Stimulated activated memory B cell treated with anti-CD40 and anti-IgM and Interleukin-4, amounts not matched to agents 10 μg/mL and 1 μg/mL and 100 μg/mL, for 72 hours (primary cell): ENCODE measurements at regions not wholly inside any gene's neighbourhood (a gene's known extent, or its start where the extent isn't known, plus 50 kb on each side); places are given as distances from the start of the nearest gene placed in this dataset.

Experiments used
- ATAC-seq: fragments of 150-1000 bp; cut with Tn5 transposase; 2 replicates; pipeline ENCODE4 v1.10.0; 2021
- H3K27ac Mint-ChIP-seq: one replicate; pipeline ENCODE4 v1.8.0; 2022; ENCODE audit warnings: mild to moderate bottlenecking, mixed read lengths
- H3K27me3 Mint-ChIP-seq: one replicate; pipeline ENCODE4 v1.8.0; 2022; ENCODE audit warnings: mixed read lengths
- H3K36me3 Mint-ChIP-seq: one replicate; pipeline ENCODE4 v1.8.0; 2022; ENCODE audit warnings: mixed read lengths
- H3K4me1 Mint-ChIP-seq: one replicate; pipeline ENCODE4 v1.8.0; 2022; ENCODE audit warnings: mixed read lengths
- H3K4me3 Mint-ChIP-seq: one replicate; pipeline ENCODE4 v1.8.0; 2022; ENCODE audit warnings: mild to moderate bottlenecking, moderate library complexity, mixed read lengths
- H3K9me3 Mint-ChIP-seq: one replicate; pipeline ENCODE4 v1.8.0; 2022; ENCODE audit warnings: mixed read lengths

DNA sequence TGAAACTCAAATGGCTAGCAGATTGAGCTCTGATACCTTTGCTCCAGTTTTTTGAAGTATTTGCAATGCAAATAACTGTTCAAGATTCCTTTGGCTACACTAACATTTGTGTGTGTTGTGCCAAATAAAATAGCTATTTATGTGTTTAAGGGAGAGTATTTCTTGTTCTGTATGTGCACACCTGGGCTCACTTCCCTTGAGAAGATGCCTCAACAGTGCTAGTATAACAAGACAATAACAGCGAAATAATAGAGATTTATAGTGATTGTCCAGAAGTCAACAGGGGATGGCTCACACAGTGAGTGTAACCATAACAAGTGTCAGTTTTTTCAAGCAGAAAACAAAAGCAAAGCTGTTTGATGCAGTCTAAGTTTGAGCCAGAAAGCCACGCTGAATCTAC, 460.5 kb downstream of the CENPC start:
- no peaks in the 10 kb centered on the region for H3K36me3 Mint-ChIP-seq
- H3K27ac Mint-ChIP-seq: no peak overlapping the region
- H3K27me3 Mint-ChIP-seq: no peaks in the 10 kb centered on the region
- no peak for ATAC-seq
- no peaks in the 10 kb centered on the region for H3K4me1 Mint-ChIP-seq
- no peaks in the 10 kb centered on the region for H3K9me3 Mint-ChIP-seq
- no peak overlapping the region for H3K4me3 Mint-ChIP-seq

DNA sequence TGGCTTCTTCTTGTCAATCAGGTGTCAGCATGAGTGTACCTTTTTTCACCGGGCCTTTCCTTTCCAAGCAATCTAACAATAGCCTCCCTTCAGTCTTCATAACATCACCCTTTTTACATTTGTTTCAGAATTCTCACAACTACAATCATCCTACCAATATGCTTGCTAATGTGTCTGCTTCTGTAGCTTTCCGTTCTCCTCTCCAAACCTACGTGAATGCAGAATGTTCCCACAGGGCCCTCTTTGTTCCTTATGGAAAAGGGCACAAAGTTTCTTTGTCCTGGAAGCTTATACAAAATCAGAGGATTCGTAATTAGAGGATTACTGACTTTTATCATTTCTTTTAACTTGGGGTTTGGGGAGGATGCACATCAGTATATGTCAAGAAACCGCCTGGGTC, 461.8 kb downstream of the CENPC start:
- H3K4me3 Mint-ChIP-seq: no peak overlapping the region

DNA sequence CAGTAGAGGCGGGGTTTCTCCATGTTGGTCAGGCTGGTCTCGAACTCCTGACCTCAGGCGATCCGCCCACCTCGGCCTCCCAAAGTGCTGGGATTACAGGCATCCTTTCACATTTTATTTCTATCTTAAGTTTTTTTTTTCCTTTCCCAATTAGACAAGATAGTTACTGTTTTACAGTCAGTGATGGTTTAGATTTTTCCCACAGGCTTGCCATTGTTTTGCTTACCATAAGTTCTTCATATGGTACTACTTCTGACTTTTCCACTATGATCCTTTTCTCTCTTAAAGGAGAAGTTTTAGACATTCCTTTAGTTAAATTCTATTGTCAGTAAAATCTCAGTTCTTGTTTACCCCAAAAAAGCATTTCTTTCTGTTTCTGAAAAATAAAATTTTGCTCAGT, 462.6 kb downstream of the CENPC start:
- H3K27ac Mint-ChIP-seq: no peak overlapping the region
- H3K4me1 Mint-ChIP-seq: no peaks in the 10 kb centered on the region
- no peaks in the 10 kb centered on the region for H3K9me3 Mint-ChIP-seq
- no peaks in the 10 kb centered on the region for H3K36me3 Mint-ChIP-seq
- no peaks in the 10 kb centered on the region for H3K27me3 Mint-ChIP-seq
- H3K4me3 Mint-ChIP-seq: no peak overlapping the region
- no peak for ATAC-seq

More for the DNA sequence above, 461.8 kb downstream of the CENPC start:
- Mint-ChIP-seq H3K27me3 (no peaks in the 10 kb centered on the region), H3K9me3 (no peaks in the 10 kb centered on the region), H3K27ac (no peak overlapping the region), H3K4me1 (no peaks in the 10 kb centered on the region), H3K36me3 (no peaks in the 10 kb centered on the region)
- ATAC-seq: no peak

DNA sequence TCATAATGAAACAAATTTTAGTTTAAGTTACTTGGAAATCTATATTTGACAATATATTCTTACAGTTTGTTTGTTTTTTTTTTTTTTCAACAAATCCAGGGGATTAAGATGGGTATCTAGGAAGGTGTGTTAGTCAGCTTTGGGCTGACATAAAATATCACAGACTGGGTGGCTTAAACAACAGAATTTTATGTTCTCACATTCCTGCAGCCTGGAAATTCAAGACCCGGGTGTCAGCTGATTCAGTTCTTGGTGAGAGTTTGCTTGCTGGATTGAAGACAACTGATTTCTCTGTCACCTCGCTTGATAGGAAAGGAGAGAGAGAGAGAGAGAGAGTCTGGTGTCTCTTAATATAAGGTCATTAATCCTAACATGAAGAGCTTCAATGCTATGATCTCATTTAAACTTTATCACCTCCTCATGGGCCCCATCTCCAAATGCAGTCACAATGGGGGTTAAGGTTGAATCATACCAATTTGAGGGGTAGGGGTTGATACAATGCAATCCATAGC, 465.2 kb downstream of the CENPC start:
- H3K4me1 Mint-ChIP-seq: no peaks in the 10 kb centered on the region
- no peaks in the 10 kb centered on the region for H3K27me3 Mint-ChIP-seq
- no peaks in the 10 kb centered on the region for H3K36me3 Mint-ChIP-seq
- no peak overlapping the region for H3K27ac Mint-ChIP-seq
- no peak for ATAC-seq
- no peaks in the 10 kb centered on the region for H3K9me3 Mint-ChIP-seq
- no peak overlapping the region for H3K4me3 Mint-ChIP-seq

DNA sequence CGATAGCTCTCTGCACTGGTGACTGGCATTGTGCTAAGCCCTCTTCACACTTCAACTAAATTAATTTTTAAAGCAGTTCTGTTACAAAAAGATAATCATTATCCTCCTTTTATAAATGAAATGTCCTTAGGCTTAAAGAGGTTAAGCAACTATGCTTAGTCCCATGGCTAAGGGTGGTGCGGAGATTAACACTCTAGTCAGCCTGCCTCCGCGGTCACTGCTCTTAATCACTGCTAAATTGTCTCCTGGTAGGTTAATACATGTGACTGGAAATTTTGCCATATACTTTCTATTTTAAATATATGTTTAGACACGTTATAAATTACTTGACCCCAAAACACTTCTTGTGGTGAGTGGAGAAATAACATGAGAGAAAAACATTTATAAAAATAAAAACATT, 473.7 kb downstream of the CENPC start:
- Mint-ChIP-seq H3K4me3 (no peak overlapping the region), H3K27me3 (no peaks in the 10 kb centered on the region), H3K36me3 (no peaks in the 10 kb centered on the region), H3K9me3 (peaks cover 3% of the 10 kb centered on the region), H3K27ac (no peak overlapping the region), H3K4me1 (no peaks in the 10 kb centered on the region)
- no peak for ATAC-seq

DNA sequence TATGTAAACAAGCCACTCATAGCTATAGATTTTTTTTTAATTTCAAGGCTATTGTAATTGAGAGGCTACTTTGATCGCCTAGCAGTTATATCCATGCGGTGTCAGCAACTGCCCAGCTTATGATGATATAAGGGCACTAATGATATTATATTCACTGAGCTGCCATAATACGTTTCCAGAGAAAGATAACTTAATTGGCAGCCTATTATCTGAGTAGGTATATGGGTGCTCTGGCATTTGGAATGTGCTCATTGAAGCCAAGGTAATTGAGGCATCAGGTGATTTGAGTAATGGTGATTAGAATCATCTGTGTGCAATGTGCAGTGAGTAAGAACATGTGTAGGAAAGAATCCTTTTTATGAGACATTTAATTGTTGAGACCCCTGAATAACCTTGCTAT, 490.0 kb downstream of the CENPC start:
- no peaks in the 10 kb centered on the region for H3K27me3 Mint-ChIP-seq
- no peaks in the 10 kb centered on the region for H3K36me3 Mint-ChIP-seq
- no peak overlapping the region for H3K27ac Mint-ChIP-seq
- peaks cover 2% of the 10 kb centered on the region for H3K9me3 Mint-ChIP-seq
- no peaks in the 10 kb centered on the region for H3K4me1 Mint-ChIP-seq
- H3K4me3 Mint-ChIP-seq: no peak overlapping the region
- ATAC-seq: no peak

DNA sequence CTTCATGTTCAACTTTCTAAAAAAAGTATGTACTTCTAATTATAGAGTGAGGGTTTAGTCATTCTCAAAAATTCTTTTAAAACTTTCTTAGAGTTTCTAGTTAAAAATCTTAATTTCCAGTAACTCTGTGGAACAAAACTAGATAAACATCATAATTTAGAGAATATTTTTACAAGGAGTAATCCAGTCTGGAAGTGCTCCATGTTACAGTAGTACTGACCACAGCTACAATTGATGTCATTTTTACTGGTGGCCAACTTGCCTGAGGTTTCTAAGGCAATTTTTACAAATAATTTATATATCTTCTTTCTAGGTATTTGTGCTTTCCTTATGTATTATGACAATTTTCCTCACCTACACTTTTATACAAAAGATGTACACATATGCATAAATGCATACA, 490.4 kb downstream of the CENPC start:
- no peaks in the 10 kb centered on the region for H3K27me3 Mint-ChIP-seq
- no peak overlapping the region for H3K4me3 Mint-ChIP-seq
- H3K36me3 Mint-ChIP-seq: no peaks in the 10 kb centered on the region
- H3K27ac Mint-ChIP-seq: no peak overlapping the region
- H3K4me1 Mint-ChIP-seq: no peaks in the 10 kb centered on the region
- peaks cover 2% of the 10 kb centered on the region for H3K9me3 Mint-ChIP-seq
- no peak for ATAC-seq

DNA sequence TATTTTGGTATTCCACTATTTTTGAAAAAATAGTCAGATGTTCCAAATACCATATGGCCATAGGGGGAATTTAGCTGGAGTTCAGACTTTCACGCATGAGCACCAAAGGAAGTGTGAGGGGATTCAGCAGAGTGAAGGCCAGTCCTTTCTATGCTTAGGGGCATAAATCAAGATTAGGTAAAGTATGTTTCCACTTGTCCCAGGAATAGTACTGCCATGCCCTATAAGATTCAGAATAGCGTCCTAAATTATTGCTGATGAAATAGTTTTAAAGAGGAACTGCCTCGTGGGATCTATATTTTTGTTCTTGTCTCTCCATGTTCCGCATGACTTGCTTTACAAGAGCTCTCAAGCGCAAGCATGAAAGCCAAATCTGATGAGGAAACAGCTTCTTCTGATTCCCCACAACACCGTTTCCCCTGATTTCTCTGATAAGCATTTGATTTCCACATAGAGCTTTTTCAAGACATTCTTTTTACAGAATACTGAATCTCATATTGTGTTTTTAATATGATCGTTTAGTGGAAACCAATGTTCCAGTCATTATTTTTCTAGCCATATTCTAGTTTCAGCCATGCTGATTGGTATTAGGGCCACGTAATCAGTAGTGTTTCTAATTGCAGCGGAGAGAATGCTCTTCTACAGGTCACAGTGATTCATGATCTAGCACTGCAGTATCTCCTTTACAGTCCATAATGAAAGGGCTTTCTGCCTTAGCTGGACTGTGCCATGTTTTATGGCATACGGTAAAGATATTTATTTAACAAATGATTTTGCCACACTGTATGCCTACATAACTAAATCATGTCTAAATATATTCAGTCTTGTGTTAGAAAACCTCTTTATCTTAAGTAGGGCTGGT, 492.3 kb downstream of the CENPC start:
- Mint-ChIP-seq H3K36me3 (no peaks in the 10 kb centered on the region), H3K27me3 (no peaks in the 10 kb centered on the region), H3K4me1 (no peaks in the 10 kb centered on the region), H3K9me3 (no peaks in the 10 kb centered on the region), H3K27ac (no peak overlapping the region), H3K4me3 (no peak overlapping the region)
- no peak for ATAC-seq

DNA sequence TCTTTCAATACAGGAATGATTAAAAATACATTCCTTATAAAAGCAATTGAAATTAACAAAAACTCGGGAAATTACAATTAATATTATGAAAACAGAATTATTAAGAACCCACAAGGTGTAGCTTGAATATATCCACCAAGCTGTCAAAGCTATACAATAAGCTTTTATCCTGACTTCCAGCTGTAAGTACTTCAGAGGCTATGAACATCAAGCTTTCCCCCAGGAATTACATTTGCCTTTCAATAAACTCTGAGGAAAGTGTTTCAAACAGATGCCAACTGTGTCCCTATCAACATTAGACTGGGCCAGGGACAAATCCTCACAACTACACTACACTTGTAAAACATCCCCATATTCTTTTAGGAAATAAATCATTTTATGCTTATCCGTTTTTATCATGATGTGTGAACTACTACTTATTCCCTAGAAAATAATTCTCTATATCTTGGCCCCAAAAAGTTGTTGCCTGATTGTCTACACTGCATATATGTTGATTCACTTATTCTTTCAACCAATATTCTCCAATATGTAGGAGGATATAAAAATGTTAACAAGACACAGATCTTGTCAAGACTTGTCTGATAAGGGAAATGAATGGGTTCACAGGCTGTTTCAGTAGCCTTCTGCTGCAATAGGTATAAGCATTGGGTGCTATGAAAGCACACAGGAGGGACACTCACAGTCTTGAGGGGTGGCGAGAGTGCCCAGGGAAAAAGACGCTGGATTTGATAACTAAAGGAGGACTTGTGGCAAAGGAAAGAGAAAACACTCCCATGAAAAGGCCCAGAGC, 494.1 kb downstream of the CENPC start:
- Mint-ChIP-seq H3K36me3 (no peaks in the 10 kb centered on the region), H3K4me3 (no peak overlapping the region), H3K9me3 (no peaks in the 10 kb centered on the region), H3K27me3 (no peaks in the 10 kb centered on the region), H3K27ac (no peak overlapping the region), H3K4me1 (no peaks in the 10 kb centered on the region)
- no peak for ATAC-seq

DNA sequence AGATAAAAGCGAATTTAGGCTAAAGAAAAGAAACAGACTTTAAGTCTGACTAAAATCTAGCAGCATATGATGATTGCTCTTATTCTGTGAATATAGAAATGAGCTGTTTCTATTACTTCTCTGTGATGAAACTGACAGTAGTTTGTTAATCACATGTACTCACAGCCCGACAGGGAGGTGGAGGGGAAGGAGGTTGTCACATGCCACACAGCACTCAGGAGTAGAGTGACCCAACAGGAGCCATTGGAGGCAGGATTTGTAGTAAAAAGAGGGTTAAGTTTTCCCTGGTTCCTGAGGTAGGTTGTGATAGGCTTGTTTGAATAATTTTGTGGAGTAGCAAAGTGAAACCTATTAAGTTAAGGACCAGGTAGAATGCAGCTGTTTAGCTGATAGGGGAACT, 495.9 kb downstream of the CENPC start:
- H3K9me3 Mint-ChIP-seq: no peaks in the 10 kb centered on the region
- H3K4me3 Mint-ChIP-seq: no peak overlapping the region
- H3K4me1 Mint-ChIP-seq: no peaks in the 10 kb centered on the region
- H3K36me3 Mint-ChIP-seq: no peaks in the 10 kb centered on the region
- ATAC-seq: no peak
- no peaks in the 10 kb centered on the region for H3K27me3 Mint-ChIP-seq
- no peak overlapping the region for H3K27ac Mint-ChIP-seq

DNA sequence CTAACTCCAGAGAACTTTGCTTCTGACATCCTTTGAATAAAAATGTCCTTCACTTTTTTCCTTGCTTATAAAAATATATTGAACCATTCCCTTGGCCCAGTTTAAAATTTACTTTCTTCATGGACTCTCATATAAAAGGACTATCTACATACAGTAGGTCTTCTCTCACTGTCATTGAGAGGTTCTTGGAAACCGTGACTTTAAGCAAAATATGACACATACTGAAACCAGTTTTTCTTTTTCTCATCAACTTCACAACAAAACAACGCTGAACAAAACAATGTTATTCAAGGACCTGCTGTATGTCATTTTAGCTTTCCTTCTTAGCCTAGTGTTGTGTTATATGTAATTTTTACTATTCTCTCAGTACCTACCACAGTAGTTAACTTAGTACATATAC, 496.8 kb downstream of the CENPC start:
- no peak for ATAC-seq
- Mint-ChIP-seq H3K4me1 (no peaks in the 10 kb centered on the region), H3K9me3 (no peaks in the 10 kb centered on the region), H3K27me3 (no peaks in the 10 kb centered on the region), H3K36me3 (no peaks in the 10 kb centered on the region), H3K4me3 (no peak overlapping the region), H3K27ac (no peak overlapping the region)

DNA sequence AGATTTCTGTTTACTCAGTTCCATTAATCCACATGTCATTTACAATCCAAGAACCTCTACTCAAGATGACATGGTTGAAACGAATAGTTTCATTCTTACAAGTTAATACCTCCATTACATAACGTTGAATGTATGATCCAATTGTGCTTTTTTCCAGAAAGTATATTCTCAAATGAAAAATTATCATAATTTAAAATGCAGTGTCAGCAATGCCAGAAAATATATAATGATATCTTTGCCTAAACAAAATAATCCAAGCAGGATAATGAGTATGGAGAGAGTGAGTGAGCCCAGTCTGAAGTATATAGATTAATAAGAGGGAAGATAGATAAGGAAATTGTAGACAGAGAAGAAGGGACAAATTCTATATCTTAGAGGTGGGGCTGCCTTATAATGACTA, 505.0 kb downstream of the CENPC start:
- H3K27me3 Mint-ChIP-seq: no peaks in the 10 kb centered on the region
- ATAC-seq: no peak
- H3K4me3 Mint-ChIP-seq: no peak overlapping the region
- no peak overlapping the region for H3K27ac Mint-ChIP-seq
- no peaks in the 10 kb centered on the region for H3K36me3 Mint-ChIP-seq
- no peaks in the 10 kb centered on the region for H3K4me1 Mint-ChIP-seq
- H3K9me3 Mint-ChIP-seq: no peaks in the 10 kb centered on the region

DNA sequence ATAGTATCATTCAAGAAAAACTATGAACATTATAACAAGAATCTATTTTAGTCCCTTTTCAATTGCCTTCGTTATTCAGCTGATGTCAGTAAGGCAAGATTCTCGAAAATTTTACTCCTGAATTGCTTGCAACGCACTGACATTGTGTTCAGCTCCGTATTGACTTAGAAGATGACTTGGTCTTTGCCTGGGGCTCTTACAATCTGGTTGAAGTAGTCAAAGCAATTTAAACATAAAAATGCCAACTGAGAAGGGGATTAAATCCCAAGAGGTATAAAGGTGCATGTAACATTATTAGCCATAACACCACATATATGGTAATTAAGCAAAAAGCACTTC, 507.1 kb downstream of the CENPC start:
- no peaks in the 10 kb centered on the region for H3K27me3 Mint-ChIP-seq
- H3K36me3 Mint-ChIP-seq: no peaks in the 10 kb centered on the region
- no peaks in the 10 kb centered on the region for H3K9me3 Mint-ChIP-seq
- no peak overlapping the region for H3K27ac Mint-ChIP-seq
- no peak for ATAC-seq
- no peak overlapping the region for H3K4me3 Mint-ChIP-seq
- no peaks in the 10 kb centered on the region for H3K4me1 Mint-ChIP-seq

DNA sequence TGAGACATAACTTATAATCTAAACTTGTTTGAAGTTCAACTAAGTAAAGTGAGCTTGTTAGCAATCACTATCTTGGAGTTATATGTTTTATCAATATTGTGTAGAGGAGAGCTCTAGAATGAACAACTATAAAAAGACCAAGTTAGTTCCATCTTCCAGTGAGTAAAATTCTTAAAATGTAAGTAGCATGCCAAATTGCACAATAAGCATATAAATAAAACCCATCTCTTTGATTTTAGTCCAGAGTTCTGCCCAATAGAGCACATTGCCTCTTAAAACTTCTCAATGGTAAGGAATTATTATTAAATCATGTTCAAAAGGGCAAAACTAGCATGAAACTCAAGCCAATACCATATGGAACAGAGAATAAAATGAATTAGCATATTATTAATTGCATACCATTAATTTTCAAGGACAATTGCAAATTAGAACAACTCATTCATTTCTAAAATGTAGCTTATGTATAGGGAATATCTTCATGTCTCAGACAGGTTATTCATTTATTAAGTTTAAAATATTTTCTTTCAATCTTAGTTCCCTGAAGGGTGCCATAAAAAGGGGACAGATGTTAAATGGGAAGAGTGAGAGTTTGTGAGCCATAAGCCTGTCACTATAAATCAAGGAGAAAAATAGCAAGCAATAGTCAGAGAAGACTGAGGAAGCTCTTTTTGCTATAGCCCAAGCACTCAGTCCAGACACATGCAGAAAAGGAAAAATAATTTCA, 507.6 kb downstream of the CENPC start:
- no peak for ATAC-seq
- Mint-ChIP-seq H3K27me3 (no peaks in the 10 kb centered on the region), H3K4me3 (no peak overlapping the region), H3K4me1 (no peaks in the 10 kb centered on the region), H3K27ac (no peak overlapping the region), H3K9me3 (no peaks in the 10 kb centered on the region), H3K36me3 (no peaks in the 10 kb centered on the region)

DNA sequence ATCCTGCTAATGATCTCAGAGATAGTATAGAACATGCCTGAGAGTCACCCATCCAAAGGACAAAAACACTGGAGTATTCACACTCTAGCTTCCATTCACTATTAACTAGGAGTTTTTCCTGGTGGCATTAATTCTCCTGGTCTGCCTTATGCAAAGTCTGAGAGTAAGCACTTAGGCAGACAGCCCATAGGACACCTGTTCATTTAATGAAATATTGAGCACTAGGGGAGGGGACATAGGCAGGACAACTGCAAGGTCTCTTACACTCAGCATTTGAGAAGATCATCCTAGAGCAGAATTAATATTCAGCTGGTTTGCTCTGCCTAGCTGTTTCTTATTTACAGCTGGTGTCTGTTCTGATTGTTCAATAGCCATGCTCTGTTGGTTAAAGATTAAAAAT, 508.5 kb downstream of the CENPC start:
- no peaks in the 10 kb centered on the region for H3K9me3 Mint-ChIP-seq
- ATAC-seq: no peak
- no peaks in the 10 kb centered on the region for H3K4me1 Mint-ChIP-seq
- H3K36me3 Mint-ChIP-seq: no peaks in the 10 kb centered on the region
- H3K4me3 Mint-ChIP-seq: no peak overlapping the region
- H3K27ac Mint-ChIP-seq: no peak overlapping the region
- H3K27me3 Mint-ChIP-seq: no peaks in the 10 kb centered on the region
